SK-N-SH (cell line): ENCODE measurements at regions not wholly inside any gene's neighbourhood (a gene's known extent, or its start where the extent isn't known, plus 50 kb on each side); places are given as distances from the start of the nearest gene placed in this dataset.

Source experiments
- CTCF ChIA-PET: fragments of 300-600, 350-600 bp; formaldehyde crosslinking; extraction: SDS; loops from one replicate; lab custom pipeline; 2021; lab: Yijun Ruan, JAX
- POLR2A ChIA-PET: fragments of 350-600 bp; sonication (Branson Sonifier 250); formaldehyde crosslinking; extraction: SDS; loops from one replicate; lab custom pipeline; 2020; ENCODE audit warnings: antibody characterized with exemption, inconsistent platforms; lab: Yijun Ruan, JAX
- DNase-seq: peaks from one replicate; pipeline ENCODE4 v3.0.0; 2012
- H2AFZ ChIP-seq: fragments of 200-600 bp; sonication (generic); 2 replicates; pipeline ENCODE4 v1.8.1; 2016; ENCODE audit warnings: antibody characterized with exemption, mild to moderate bottlenecking, low read depth
- H3F3A ChIP-seq: fragments of 200-600 bp; sonication (generic); replicated peaks from 2 replicates; pipeline ENCODE3; 2016; ENCODE audit warnings: antibody characterized with exemption, mild to moderate bottlenecking; ENCODE audit not compliant: insufficient read depth
- H3K27ac ChIP-seq, 2 experiments: fragments of 200-500 bp in 1 of 2; fragments of 200-600 bp in 1 of 2; sonication (Bioruptor generic) in 1 of 2; sonication (generic), shearing (Covaris generic) in 1 of 2; 2 replicates each; pipeline versions ENCODE4 v1.5.1 to v1.6.1; 2014 to 2016; ENCODE audit warnings: low read depth in 2 of 2, inconsistent platforms in 1 of 2, low read length in 1 of 2, mild to moderate bottlenecking in 1 of 2, mixed read lengths in 1 of 2
- H3K27me3 ChIP-seq: fragments of 200-600 bp; sonication (generic), shearing (Covaris generic); 2 replicates; pipeline ENCODE4 v1.6.1; 2016; ENCODE audit warnings: mixed run types; ENCODE audit not compliant: insufficient read depth
- H3K36me3 ChIP-seq, 2 experiments: fragments of 200-500 bp in 1 of 2; fragments of 200-600 bp in 1 of 2; sonication (Bioruptor generic) in 1 of 2; sonication (generic) in 1 of 2; replicated peaks in 1 of 2; 2 replicates each; pipeline versions ENCODE3 to v1.5.1; 2014 to 2016; ENCODE audit warnings: low read length in 1 of 2, mild to moderate bottlenecking in 1 of 2; ENCODE audit not compliant: insufficient read depth in 2 of 2, control insufficient read depth in 1 of 2
- H3K4me1 ChIP-seq, 2 experiments: fragments of 200-500 bp in 1 of 2; fragments of 200-600 bp in 1 of 2; sonication (Bioruptor generic) in 1 of 2; sonication (generic), shearing (Covaris generic) in 1 of 2; 2 replicates each; pipeline versions ENCODE4 v1.5.1 to v1.6.1; 2014 to 2016; ENCODE audit warnings: low read depth in 1 of 2, low read length in 1 of 2, mixed run types in 1 of 2; ENCODE audit not compliant: insufficient read depth in 2 of 2, control insufficient read depth in 1 of 2
- H3K4me2 ChIP-seq: fragments of 200-600 bp; sonication (generic), shearing (Covaris generic); 2 replicates; pipeline ENCODE4 v1.6.1; 2017; ENCODE audit warnings: mixed run types
- H3K4me3 ChIP-seq, 2 experiments: fragments of 200-500 bp in 1 of 2; fragments of 200-600 bp in 1 of 2; sonication (Bioruptor generic) in 1 of 2; sonication (generic), shearing (Covaris generic) in 1 of 2; 2 replicates each; pipeline versions ENCODE4 v1.5.1 to v1.8.1; 2014 to 2016; ENCODE audit warnings: low read depth in 2 of 2, inconsistent platforms in 1 of 2, low read length in 1 of 2, mild to moderate bottlenecking in 1 of 2, mixed read lengths in 1 of 2, moderate library complexity in 1 of 2
- H3K79me2 ChIP-seq: fragments of 200-600 bp; sonication (generic); 2 replicates; pipeline ENCODE4 v1.8.1; 2017; ENCODE audit warnings: mild to moderate bottlenecking; ENCODE audit not compliant: insufficient read depth
- H3K9ac ChIP-seq: fragments of 200-600 bp; sonication (generic); 2 replicates; pipeline ENCODE4 v1.6.1; 2017; ENCODE audit warnings: mixed run types
- H3K9me2 ChIP-seq: fragments of 200-600 bp; sonication (generic); 2 replicates; pipeline ENCODE4 v1.6.1; 2017; ENCODE audit warnings: mixed run types
- H3K9me3 ChIP-seq: fragments of 200-600 bp; sonication (generic); 2 replicates; pipeline ENCODE4 v1.6.1; 2017; ENCODE audit warnings: mixed run types, mild to moderate bottlenecking, moderate library complexity
- H4K20me1 ChIP-seq: fragments of 200-600 bp; sonication (generic); 2 replicates; pipeline ENCODE4 v1.6.1; 2017; ENCODE audit warnings: mild to moderate bottlenecking, mixed run types; ENCODE audit not compliant: insufficient read depth
- CHD2 ChIP-seq: fragments of 150-350 bp; IDR thresholded peaks from 2 replicates; pipeline ENCODE4 v1.6.1; 2018; ENCODE audit warnings: low read length; ENCODE audit not compliant: partially characterized antibody
- EP300 ChIP-seq, 2 experiments: IDR thresholded peaks; 2 replicates each; pipeline versions ENCODE4 v1.4.0 to v1.6.1; 2012; ENCODE audit warnings: borderline replicate concordance in 1 of 2, low read depth in 1 of 2, low read length in 1 of 2
- EZH2phosphoT487 ChIP-seq: fragments of 200-600 bp; sonication (generic); IDR thresholded peaks from 2 replicates; pipeline ENCODE4 v1.6.1; 2017; ENCODE audit warnings: low read depth, mixed run types, mild to moderate bottlenecking, antibody characterized with exemption, moderate library complexity, borderline replicate concordance
- FOSL2 ChIP-seq: IDR thresholded peaks from 2 replicates; pipeline ENCODE4 v1.4.0; 2012; ENCODE audit warnings: low read depth, mild to moderate bottlenecking, moderate library complexity, borderline replicate concordance
- FOXJ3 ChIP-seq: sonication (generic); formaldehyde crosslinking; IDR thresholded peaks from 2 replicates; pipeline ENCODE4 v1.5.1; 2020; ENCODE audit warnings: mild to moderate bottlenecking, missing genetic modification reagents
- FOXM1 ChIP-seq: IDR thresholded peaks from 2 replicates; pipeline ENCODE4 v1.4.0; 2012; ENCODE audit warnings: low read depth, mild to moderate bottlenecking
- MAX ChIP-seq: IDR thresholded peaks from 2 replicates; pipeline ENCODE4 v1.4.0; 2012; ENCODE audit warnings: low read depth
- MEF2A ChIP-seq: IDR thresholded peaks from 2 replicates; pipeline ENCODE4 v1.4.0; 2012; ENCODE audit warnings: low read depth, borderline replicate concordance
- POLR2AphosphoS5 ChIP-seq: IDR thresholded peaks from 2 replicates; pipeline ENCODE4 v1.6.1; 2012; ENCODE audit warnings: low read depth, low read length
- RAD21 ChIP-seq: IDR thresholded peaks from 2 replicates; pipeline ENCODE4 v1.6.1; 2012; ENCODE audit warnings: mild to moderate bottlenecking, low read length
- REST ChIP-seq: IDR thresholded peaks from 2 replicates; pipeline ENCODE4 v1.6.1; 2012; ENCODE audit warnings: mild to moderate bottlenecking, low read depth, low read length, moderate library complexity
- RFX5 ChIP-seq: IDR thresholded peaks from 2 replicates; pipeline ENCODE4 v1.6.1; 2012; ENCODE audit warnings: mild to moderate bottlenecking, improper control_type of control experiment, low read length
- TCF12 ChIP-seq: IDR thresholded peaks from 2 replicates; pipeline ENCODE4 v1.4.0; 2012
- TEAD4 ChIP-seq: IDR thresholded peaks from 2 replicates; pipeline ENCODE4 v1.4.0; 2012; ENCODE audit warnings: mild to moderate bottlenecking, borderline replicate concordance; ENCODE audit not compliant: insufficient read depth
- WGBS: methylation state at CpG from one replicate; pipeline ENCODE4 v1.1.6; 2017; ENCODE audit warnings: low lambda C conversion rate; 5-methylcytosine and 5-hydroxymethylcytosine counted together
- TF ChIP-seq, protein P1 (sequence below): fragments of 150-350 bp; IDR thresholded peaks from 2 replicates; pipeline ENCODE4 v1.6.1; 2016; ENCODE audit warnings: mild to moderate bottlenecking, low read depth, low read length
- TF ChIP-seq, protein P2 (sequence below): IDR thresholded peaks from 2 replicates; pipeline ENCODE4 v1.4.0; 2012; ENCODE audit warnings: low read depth, borderline replicate concordance

DNA sequence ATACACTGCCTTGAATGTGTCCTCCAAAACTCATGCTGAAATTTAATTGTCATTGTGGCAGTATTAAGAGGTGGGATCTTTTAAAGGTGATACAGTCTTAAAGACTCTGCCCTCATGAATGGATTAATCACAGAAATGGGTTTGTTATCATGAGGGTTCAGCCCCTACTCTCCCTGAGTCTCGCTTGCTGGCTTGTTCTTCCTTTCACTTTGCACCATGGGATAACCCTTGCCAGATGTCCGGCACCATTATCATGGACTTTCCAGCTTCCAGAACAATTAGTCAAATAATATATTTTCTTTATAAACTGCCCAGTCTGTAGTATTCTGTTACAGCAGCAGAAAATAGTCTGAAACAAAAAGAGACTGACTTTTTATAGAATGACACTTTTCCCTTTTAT is 67.9 kb upstream of the TENT5A start:
- Histone ChIP-seq H3K36me3 (no peaks in the 10 kb centered on the region), H3K27ac (no peak overlapping the region), H4K20me1 (no peaks in the 10 kb centered on the region), H3K9me2 (no peaks in the 10 kb centered on the region), H3F3A (no peaks in the 10 kb centered on the region), H3K9ac (no peak overlapping the region), H3K9me3 (no peaks in the 10 kb centered on the region), H3K4me2 (no peak overlapping the region), H3K4me3 (no peak overlapping the region), H3K27me3 (no peaks in the 10 kb centered on the region), H3K79me2 (no peaks in the 10 kb centered on the region), H2AFZ (no peak overlapping the region), H3K4me1 (no peaks in the 10 kb centered on the region)
- WGBS, result 95% methylated on average over 2 of the region's 2 CpGs
- DNase-seq, result no peak
- no peak for TF ChIP-seq TEAD4
- no peak for TF ChIP-seq POLR2AphosphoS5
- TF ChIP-seq REST, result no peak
- no peak for TF ChIP-seq EP300 (IDR thresholded peaks at IDR 0.05; ENCODE audit: borderline replicate concordance in 1 of 2, low read depth in 1 of 2, low read length in 1 of 2)
- ChIA-PET POLR2A (no interaction called here), CTCF (no interaction called here)

DNA sequence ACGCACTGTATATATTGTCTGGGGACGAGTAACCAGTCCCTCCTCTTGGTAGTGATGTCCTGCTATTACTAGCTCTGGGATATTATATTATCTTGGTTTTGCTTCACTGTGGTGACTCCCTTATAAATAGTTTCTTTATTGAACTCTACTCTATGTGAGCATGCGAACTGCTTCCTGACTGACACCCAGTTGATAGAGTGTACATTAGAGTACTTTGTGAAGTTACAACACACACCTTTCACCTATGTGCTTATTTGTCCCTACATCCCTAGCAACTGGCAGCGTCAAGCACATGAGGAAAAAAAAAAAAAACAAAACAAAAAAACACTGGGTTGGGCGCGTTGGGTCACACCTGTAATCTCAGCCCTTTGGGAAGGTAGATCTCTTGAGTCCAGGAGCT is 67.3 kb upstream of the TENT5A start:
- Histone ChIP-seq H3K27ac (no peak overlapping the region), H3K79me2 (no peaks in the 10 kb centered on the region), H3K9ac (no peak overlapping the region), H3K9me2 (no peaks in the 10 kb centered on the region), H3K9me3 (no peaks in the 10 kb centered on the region), H3K4me3 (no peak overlapping the region), H3K4me2 (no peak overlapping the region), H3K36me3 (no peaks in the 10 kb centered on the region), H3K4me1 (no peaks in the 10 kb centered on the region), H3K27me3 (no peaks in the 10 kb centered on the region), H3F3A (no peaks in the 10 kb centered on the region), H2AFZ (no peak overlapping the region), H4K20me1 (no peaks in the 10 kb centered on the region)
- POLR2A ChIA-PET, result no interaction called here
- CTCF ChIA-PET, result interaction anchor here (0.9 kb wide), 1 partner anchor 9 kb away, joined by 3 read pairs; no protein-coding TSS in a partner anchor
- no peak for DNase-seq
- TF ChIP-seq TCF12 (no peak), MEF2A (no peak)
- 87% methylated on average over 6 of the region's 6 CpGs for WGBS

DNA sequence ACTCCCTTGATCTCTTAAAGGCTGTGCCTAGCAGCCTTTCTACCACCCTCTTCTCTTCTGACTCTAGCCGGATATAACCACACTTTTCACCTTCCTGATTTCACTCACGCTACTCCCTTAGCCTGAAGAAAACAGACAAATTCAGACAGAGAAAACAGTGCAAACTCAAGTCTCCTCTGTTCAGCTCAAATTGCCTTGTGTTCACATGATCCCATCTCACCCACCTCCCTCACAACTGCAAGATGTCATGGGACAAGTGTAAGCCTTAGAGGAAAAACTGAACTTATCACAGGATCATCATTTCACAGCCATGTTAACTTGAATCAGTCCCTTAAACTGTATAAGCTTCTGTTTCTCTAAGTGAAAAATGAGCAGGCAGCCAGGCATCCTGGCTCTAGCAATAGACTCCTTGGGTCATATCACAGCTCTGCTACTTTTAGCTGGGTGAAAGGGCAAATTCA is 66.5 kb upstream of the TENT5A start:
- Histone ChIP-seq H3K9me2 (no peaks in the 10 kb centered on the region), H3K27me3 (no peaks in the 10 kb centered on the region), H3F3A (no peaks in the 10 kb centered on the region), H3K4me1 (no peaks in the 10 kb centered on the region), H3K79me2 (no peaks in the 10 kb centered on the region), H3K4me3 (no peak overlapping the region), H2AFZ (no peak overlapping the region), H3K27ac (no peak overlapping the region), H3K4me2 (no peak overlapping the region), H3K9me3 (no peaks in the 10 kb centered on the region), H3K36me3 (no peaks in the 10 kb centered on the region), H4K20me1 (no peaks in the 10 kb centered on the region), H3K9ac (no peak overlapping the region)
- WGBS, result 100% methylated on average over 2 of the region's 2 CpGs
- DNase-seq, result no peak
- ChIA-PET CTCF (no interaction called here), POLR2A (no interaction called here)
- TF ChIP-seq EZH2phosphoT487 (no peak), RAD21 (no peak), CHD2 (no peak), TCF12 (no peak), RFX5 (no peak), EP300 (IDR thresholded peaks at IDR 0.05; ENCODE audit: borderline replicate concordance in 1 of 2, low read depth in 1 of 2, low read length in 1 of 2) (no peak), FOXJ3 (no peak), MAX (no peak), FOSL2 (no peak), FOXM1 (no peak)
- TF ChIP-seq, protein P1, sequence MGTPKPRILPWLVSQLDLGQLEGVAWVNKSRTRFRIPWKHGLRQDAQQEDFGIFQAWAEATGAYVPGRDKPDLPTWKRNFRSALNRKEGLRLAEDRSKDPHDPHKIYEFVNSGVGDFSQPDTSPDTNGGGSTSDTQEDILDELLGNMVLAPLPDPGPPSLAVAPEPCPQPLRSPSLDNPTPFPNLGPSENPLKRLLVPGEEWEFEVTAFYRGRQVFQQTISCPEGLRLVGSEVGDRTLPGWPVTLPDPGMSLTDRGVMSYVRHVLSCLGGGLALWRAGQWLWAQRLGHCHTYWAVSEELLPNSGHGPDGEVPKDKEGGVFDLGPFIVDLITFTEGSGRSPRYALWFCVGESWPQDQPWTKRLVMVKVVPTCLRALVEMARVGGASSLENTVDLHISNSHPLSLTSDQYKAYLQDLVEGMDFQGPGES, result no peak
- TF ChIP-seq, protein P2, sequence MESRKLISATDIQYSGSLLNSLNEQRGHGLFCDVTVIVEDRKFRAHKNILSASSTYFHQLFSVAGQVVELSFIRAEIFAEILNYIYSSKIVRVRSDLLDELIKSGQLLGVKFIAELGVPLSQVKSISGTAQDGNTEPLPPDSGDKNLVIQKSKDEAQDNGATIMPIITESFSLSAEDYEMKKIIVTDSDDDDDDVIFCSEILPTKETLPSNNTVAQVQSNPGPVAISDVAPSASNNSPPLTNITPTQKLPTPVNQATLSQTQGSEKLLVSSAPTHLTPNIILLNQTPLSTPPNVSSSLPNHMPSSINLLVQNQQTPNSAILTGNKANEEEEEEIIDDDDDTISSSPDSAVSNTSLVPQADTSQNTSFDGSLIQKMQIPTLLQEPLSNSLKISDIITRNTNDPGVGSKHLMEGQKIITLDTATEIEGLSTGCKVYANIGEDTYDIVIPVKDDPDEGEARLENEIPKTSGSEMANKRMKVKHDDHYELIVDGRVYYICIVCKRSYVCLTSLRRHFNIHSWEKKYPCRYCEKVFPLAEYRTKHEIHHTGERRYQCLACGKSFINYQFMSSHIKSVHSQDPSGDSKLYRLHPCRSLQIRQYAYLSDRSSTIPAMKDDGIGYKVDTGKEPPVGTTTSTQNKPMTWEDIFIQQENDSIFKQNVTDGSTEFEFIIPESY, result no peak
